HG03060 (cell line): ENCODE measurements at regions not wholly inside any gene's neighbourhood (a gene's known extent, or its start where the extent isn't known, plus 50 kb on each side); places are given as distances from the start of the nearest gene placed in this dataset.
"Not testable (repeated sequence)": the region's sequence is repeated elsewhere in the genome, so short reads cannot be mapped to it uniquely, and the experiment has no call there.

Experiments
- ATAC-seq: cut with Tn5 transposase; IDR thresholded peaks from one replicate; pipeline ENCODE4 v1.9.1; 2021; ENCODE audit warnings: low read depth, moderate number of reproducible peaks; ENCODE audit not compliant: unreplicated experiment

DNA sequence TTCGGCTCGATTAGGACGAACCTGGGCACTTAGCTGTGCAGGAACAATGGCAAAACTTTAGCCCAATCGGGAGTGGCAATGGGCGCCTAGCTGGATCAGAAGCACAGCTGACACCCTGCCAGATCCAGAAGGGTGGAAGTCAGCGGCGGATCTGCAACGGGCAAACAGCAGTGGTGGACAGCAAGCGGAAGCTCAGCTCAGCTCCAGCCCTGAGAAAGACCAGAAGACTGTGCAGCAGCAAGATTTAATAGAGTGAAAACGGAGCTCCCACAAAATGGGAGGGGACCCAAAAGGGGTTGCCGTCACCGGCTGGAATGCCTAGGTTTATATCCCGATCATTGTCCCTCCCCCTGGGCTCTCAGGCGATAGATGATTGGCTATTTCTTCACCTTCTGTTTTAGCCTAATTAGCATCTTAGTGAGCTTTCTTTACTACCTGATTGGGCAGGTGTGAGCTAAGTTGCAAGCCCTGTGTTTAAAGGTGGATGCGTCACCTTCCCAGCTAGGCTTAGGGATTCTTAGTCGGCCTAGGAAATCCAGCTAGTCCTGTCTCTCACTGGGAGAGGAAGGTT is 1237.9 kb downstream of the CDH12 start:
- no peak for ATAC-seq

DNA sequence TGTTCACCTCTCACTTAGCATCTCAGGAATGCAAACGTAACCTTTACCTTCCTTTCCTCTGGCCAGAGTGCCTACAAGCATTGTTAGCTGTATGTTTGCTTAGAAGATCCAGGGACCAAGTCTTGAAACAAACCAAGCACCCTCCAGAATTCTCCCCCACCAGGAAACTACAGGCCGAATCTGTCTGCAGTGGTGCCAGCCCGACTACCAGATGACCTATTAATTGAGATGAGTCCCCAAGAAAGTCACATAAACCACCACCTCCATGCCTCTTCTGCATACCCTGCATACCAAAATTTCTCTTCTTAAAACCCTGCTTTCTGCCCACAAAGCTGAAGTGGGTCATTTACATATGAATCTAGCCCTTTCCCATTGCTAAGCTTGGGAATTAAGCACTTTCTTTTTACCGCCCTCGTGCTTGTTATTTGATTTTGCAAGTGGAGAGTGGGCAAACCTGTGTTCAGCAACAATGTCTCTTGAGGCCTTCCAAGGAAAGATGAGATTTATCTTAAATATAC is 1239.1 kb downstream of the CDH12 start:
- ATAC-seq = no peak

DNA sequence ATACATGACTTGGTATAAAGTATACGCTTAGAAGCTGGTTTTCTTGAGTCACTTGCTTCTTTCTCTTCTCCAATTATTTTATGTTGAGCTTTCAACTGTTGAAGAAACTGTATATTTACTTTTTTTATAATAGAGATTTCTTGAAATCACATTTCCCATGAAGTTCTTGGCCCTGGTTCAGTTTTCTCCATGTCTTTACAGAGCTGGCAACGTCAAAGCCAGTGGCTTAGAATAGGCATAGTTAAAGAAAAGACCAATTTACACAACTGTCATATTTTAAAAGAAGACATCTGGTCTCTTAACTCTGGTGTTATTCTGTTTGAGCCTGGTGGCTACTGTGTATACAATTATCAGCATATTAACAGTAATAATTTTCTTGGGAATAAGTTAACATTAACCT is 1249.3 kb downstream of the CDH12 start:
- ATAC-seq = no peak

DNA sequence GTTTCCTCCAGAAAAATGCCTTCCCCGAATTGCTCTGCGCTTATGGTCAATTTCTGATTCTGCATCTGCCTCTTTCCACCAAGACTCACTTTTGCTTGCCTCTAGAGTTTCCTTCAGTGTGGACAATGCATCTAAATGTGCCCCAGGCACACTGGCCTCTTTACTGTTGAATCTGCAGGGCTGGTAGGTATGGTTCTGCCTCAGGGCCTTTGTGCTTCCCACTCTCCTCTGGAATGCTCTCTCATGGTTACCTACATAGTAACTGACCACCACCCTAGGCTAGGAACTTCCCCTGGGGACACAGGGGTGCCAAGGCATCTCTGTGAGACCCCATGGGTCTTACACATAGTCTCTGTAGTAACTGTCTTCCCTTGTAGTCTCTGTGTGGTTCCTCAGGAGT is 1258.6 kb downstream of the CDH12 start:
- ATAC-seq = no peak

DNA sequence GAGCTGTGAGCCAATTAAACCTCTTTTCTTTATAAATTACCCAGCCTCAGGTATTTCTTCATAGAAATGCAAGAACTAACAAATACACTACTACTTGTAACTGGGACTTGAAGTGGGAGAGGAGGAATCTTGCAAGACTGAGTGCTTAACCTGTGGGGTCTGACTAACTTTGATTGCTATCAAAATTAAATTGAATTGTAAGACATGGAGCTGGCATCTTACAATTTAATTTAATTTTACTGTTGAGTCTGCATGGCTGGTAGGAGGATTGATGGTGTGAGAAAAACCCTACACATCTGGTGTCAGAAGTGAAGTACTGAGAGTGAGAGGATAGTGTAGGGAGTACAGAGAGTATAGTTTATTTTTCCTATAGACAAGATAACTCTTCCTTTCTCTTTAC is 1259.9 kb downstream of the CDH12 start:
- ATAC-seq = no peak

DNA sequence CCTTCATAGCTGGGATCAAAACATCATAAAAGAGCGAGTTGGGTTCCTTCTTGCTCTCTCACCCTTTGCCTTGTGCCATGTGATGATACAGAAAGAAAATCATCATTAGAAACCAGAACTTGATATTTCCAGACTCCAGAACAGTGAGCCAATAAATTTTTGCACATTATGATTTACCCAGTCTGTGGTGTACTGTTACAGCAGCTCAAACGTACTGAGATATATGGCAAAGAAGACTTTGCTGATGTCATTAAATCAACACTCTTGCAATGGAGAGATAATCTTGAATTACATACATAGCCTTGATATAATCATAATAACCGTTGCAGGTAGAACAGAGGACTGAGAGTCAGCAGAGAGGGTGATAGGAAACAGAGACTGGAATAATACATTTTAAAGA is 1271.6 kb downstream of the CDH12 start:
- no peak for ATAC-seq

DNA sequence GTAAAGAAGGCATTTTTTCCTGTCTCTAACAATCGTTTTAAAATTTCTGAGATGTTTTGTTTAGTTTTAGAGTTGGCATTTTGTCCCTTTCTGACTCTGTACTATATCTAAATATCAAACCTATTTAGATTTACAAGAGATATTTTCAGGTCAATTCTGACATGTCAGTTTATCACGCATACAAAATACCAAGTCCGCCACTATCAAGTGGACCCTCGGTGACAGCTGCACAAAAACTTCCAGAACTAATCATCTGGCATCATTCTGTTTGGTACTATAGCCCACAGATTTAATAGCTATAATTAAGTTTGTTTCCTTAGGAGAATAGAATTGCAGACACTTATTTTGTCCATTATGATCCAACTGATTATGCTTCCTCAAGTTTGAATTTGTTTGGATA is 1278.2 kb downstream of the CDH12 start:
- ATAC-seq = no peak

DNA sequence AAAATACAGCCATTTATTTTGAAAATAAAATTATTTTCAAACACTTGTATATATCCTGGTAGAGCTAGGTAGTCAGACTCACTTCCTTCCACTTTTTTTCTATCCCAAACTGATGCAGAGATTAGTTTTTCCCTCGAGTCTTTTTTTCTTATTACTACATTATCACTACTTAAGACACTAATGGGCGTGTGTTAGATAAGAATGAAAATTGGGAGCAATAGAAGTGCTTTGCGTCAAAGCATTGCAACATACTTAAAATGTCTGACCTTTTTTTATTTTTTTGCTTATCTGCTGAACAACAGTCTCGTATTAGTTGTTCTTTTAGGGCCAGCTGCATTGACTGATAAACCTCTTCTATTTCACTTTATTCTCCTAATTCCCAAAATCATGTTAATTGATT is 1278.7 kb downstream of the CDH12 start:
- ATAC-seq = no peak

DNA sequence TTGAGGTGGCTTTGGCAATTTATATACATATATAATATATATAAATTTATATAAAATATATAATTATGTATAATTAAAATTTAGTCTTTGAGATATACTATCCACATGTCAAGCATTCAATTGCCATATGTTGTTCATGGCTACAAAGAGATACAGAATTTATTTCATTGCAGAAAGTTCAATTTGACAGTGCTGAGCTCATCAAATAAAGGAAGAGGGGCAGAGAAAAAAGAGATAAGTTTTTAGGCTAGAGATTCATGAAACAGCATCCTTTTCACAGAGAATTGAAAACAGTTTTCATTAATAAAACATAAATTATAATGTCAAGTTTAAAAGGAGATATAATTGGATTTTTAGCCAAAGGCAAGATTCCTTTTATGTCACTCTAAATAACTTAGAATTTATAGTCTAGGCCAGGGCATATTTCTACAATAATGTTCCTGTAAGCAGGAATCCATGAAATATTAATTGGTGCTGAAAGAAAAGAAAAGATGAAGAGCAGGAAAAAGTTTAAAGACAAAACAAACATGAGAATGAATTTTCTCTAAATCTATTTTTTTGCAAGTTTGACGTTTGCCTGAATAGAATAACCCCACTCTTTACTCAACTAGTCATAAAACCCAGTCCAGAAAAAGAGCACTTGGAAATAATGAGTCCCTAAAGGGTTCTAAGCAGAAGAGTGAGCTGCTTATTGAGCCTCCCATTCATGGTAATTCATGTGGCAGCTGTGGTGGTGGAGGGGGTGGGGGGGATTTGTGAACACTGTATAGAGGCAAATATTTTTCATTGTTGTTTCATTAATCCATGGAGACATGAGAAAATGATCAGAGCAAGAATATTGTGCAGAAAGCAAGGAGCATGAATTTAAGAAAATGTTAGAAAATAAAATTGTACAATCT is 1279.5 kb downstream of the CDH12 start:
- ATAC-seq = no peak

DNA sequence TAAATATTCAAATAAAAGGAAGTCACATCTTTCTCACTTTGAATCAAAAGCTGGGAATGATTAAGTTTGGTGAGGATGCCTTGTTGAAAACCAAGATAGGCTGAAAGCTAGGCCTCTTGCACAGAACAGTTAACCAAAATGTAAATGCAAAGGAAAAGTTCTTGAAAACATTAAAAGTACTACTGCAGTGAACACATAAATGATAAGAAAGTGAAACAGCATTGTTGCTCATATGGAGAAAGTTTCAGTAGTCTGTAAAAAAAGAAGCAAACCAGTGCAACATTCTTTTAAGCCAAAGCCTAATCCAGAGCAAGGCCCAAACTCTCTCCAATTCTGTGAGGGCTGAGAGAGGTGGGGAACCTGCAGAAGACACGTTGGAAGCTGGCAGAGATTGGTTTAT is 1281.9 kb downstream of the CDH12 start:
- not testable (repeated sequence) for ATAC-seq

DNA sequence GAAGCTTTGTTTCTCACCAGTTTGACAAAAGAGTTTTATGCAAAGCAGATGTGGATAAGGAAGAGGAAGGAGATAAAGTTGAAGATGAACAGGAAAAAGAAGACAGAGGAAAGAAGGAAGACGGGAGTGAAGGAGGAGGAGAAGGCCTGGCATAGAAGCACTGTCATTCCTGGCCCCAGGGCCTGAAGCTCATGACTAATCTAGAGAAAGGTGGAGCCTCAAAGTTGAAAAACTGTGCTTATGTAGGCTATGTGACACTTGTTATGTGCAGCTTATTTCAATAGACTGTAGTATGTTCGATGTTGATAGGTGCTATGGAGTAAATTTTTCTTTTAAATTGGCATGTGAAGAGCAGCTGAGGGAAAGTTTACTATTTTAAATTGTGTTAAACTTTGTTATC is 1294.0 kb downstream of the CDH12 start:
- not testable (repeated sequence) for ATAC-seq

DNA sequence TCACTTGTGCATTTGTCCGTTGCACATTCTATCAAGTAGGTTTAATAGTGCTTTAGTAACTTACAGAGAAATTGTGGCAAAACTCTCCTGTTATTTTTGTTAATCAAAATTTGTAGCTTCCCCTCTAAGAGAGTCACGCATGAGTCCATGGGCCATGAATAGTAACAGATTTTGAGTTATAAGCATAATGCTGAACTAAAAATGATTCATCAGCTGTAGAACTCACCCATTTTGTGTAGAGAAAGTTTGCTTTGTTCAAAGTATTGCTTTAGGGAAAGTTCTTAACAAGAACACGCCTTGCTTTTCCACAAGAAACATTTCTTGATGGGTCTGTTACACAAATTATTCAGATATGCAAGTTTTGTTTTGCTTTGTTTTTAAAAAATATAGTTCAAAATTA is 1300.9 kb downstream of the CDH12 start:
- ATAC-seq = not testable (repeated sequence)

DNA sequence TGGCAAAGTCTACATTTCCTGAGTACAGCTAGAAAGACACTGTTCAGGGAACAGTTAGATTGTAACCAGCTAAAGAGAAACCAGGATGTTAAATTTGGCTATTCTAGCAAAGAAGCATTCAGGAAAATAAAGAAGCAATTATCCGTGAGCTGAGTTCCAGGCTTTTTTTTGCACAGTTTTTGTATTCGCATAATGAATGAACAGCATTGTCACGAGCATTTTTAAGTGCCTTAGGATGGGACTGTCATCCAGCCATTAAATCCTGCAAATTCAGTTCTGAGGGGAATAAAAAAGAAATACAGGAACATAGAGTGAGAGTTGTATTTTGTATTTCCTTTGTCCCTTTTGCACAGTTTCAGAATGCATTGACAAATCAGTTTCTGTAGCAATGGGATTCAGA is 1302.2 kb downstream of the CDH12 start:
- not testable (repeated sequence) for ATAC-seq

DNA sequence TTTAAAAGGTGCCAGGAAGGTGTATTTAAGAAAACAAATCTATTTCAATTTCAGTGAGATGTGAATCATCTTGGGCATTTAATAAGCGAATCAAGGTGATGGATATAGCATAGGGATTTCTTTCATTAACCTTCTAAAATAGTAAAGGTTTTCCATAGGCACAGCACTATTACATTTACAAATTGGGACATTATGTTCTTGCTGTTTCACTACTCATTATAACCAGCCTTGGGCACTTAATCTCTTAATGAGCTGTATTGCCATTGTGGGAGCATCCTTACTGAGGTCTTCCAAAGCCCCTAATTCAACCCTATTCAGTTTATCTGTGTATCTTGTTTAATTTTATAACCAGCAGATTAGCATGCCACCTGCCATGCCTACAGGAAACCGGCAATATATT is 1305.5 kb downstream of the CDH12 start:
- not testable (repeated sequence) for ATAC-seq

DNA sequence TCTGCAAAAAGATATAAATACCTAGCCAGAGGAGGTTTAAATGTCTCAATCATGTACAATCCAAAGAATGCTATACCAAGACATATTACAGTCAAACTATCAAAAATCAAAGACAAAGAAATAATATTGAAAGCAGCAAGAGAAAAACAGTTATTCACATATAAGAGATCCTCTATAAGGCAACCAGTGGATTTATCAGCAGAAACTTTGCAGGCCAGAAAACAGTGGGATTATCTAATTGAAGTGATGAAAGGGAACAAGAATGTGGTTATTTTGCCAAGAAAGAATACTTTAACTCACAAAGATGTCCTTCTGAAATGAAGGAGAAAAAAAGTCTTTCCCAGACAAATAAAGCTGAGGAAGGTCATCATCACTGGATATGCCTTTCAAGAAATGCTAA is 1318.0 kb downstream of the CDH12 start:
- not testable (repeated sequence) for ATAC-seq

DNA sequence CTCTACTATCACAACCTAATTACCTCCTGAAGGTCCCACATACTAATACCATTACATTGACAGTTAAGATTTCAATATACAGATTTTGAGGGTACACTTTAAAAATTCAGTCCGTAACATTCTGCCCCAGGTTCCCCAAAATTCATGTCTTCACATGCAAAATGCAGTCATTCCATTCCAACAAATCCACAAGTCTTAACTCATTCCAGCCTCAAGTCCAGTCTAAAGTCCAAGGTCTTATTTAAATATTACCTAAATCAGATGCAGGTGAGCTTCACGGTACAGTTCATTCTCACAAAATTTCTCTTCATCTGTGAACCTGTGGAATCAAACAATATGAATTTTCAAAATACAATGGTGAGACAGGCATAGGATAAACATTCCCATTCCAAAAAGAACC is 1332.0 kb downstream of the CDH12 start:
- not testable (repeated sequence) for ATAC-seq

DNA sequence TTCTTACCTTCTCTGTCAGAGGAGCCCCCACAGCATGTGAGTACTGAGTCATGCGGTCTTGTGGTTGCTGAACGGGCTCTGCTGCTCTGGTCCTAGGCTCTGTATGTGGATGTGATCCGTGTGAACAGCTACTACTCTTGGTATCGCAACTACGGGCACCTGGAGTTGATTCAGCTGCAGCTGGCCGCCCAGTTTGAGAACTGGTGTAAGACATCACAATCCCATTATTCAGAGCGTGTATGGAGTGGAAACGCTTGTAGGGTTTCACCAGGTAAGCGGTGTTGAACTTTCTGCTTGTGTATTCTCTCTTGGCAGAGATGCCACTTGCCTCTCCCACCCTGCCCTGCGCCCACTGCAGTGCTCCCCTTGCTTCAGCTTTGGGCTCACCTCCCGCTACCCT is 1356.2 kb downstream of the CDH12 start:
- not testable (repeated sequence) for ATAC-seq

DNA sequence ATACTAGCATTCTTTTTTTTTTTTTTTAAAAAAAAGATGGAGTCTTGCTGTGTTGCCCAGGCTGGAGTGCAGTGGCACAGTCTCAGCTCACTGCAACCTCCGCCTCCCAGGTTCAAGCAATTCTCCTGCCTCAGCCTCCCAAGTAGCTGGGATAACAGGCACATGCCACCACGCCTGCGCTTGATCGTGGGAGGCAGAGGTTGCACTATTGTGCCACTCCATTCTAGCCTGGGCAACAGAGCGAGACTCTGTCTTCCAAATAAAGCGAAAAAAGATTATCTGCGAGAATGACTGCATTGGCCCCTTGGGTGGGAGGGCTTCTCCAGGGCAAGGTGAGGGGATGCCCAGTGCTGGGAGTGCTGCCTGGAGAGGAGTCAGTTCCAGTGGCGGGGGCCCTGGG is 1357.1 kb downstream of the CDH12 start:
- ATAC-seq = not testable (repeated sequence)

DNA sequence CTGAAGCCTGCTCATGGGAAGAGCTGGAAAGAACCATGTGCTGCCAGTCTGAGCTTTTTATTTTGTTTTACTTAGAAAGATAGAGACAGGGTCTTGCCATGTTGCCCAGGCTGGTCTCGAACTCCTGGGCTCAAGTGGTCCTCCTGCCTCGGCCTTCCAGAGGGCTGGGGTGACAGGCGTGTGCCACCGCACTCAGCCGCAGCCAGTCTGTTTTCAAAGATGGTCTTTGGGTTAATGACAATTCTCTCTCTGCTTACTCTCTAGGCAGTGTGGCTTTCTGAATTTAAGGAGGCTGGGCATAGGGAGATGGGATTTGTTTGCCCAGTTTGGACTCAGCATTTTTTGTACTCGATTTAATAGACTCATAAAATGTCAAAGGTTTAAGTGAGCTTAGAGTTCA is 1357.9 kb downstream of the CDH12 start:
- ATAC-seq = not testable (repeated sequence)

DNA sequence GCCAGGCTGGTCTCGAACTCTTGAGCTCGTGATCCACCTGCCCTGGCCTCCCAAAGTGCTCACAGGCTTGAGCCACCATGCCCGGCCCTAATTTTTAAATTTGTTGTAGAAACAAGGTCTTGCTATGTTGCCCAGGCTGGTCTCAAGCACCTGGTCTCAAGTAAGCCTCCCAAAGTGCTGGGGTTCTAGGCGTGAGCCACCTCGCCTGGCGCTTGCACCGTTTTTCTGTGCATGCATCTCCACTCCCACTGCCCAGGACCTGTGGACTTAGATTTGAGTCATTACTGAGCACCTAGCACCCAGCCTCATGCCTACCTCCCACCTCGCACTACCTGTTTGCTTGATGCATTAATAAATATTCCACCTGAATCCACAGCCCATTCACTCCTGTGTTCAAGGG is 1359.1 kb downstream of the CDH12 start:
- ATAC-seq = not testable (repeated sequence)

DNA sequence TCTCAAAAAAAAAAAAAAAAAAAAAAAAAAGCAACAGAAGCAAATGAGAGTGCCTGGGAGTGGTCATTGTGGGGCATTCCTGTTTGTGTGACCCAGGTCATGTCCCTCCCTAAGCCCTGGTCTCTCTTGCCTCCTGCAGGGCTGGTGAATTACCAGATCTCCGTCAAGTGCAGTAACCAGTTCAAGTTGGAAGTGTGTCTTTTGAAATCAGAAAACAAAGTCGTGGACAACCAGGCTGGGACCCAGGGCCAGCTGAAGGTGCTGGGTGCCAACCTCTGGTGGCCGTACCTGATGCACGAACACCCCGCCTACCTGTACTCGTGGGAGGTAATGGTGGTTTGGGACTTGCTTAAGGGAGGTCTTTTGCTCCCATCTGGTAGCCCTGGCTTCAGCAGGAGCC is 1362.0 kb downstream of the CDH12 start:
- ATAC-seq = not testable (repeated sequence)

DNA sequence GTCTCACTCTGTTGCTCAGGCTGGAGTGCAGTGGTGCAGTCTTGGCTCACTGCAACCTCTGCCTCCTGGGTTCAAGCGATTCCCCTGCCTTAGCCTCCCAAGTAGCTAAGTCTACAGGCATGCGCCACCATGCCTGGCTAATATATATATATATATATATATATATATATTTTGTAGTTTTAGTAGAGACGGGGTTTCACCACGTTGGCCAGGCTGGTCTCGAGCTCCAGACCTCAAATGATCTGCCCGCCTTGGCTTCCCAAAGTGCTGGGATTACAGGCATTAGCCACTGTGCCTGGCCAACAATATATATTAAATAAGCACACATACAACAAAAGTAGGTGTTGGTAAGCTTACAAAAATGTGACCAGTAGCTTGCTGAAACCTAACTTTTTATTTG is 1364.3 kb downstream of the CDH12 start:
- ATAC-seq = not testable (repeated sequence)
